ENCODE measurements at regions not wholly inside any gene's neighbourhood (a gene's known extent, or its start where the extent isn't known, plus 50 kb on each side); places are given as distances from the start of the nearest gene placed in this dataset.

DNA sequence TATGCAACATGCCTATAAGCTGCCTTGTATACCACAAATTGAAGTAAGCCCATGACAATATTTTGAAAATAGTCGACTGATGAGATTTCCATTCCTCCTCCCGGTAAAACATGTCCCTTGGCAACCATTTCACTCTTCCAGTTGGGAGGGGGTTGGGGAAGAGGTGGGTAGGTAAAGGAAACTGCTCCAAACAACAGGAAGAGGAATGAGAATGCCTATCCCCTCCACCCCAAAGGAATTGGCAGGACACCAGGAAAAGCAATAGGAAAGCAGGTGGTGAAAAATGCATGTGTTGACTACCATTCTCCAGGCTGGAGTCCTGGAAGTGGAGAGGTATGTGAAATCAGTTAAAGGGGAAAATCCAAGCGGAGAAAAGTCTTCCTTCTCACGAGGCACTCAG lies 455.9 kb upstream of the PSMD7 start:
- no TSS peak for BruUV-seq (replicated peaks)
- H3K4me2 ChIP-seq (ENCODE audit: low read length) = no peak overlapping the region
- no peak for DNase-seq (ENCODE audit: low spot score)
- no peaks in the 10 kb centered on the region for H3K36me3 ChIP-seq (ENCODE audit: insufficient read depth, low read length)
- H3K27ac ChIP-seq (ENCODE audit: low read depth, low read length, poor library complexity, severe bottlenecking) = no peak overlapping the region
- TF ChIP-seq EZH2phosphoT487 (IDR thresholded peaks at IDR 0.05; ENCODE audit: borderline replicate concordance, low read depth, low read length) = no peak
- TF ChIP-seq, protein P1, sequence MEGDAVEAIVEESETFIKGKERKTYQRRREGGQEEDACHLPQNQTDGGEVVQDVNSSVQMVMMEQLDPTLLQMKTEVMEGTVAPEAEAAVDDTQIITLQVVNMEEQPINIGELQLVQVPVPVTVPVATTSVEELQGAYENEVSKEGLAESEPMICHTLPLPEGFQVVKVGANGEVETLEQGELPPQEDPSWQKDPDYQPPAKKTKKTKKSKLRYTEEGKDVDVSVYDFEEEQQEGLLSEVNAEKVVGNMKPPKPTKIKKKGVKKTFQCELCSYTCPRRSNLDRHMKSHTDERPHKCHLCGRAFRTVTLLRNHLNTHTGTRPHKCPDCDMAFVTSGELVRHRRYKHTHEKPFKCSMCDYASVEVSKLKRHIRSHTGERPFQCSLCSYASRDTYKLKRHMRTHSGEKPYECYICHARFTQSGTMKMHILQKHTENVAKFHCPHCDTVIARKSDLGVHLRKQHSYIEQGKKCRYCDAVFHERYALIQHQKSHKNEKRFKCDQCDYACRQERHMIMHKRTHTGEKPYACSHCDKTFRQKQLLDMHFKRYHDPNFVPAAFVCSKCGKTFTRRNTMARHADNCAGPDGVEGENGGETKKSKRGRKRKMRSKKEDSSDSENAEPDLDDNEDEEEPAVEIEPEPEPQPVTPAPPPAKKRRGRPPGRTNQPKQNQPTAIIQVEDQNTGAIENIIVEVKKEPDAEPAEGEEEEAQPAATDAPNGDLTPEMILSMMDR (conservative IDR thresholded peaks at IDR 0.05; ENCODE audit: low read length) = no peak
- CTCF ChIA-PET (ENCODE audit: unreplicated experiment) = no interaction called here
- H4K20me1 ChIP-seq (ENCODE audit: insufficient read depth, low read length) = no peaks in the 10 kb centered on the region
- no peaks in the 10 kb centered on the region for H3K9me3 ChIP-seq (ENCODE audit: low read length)
- H3K79me2 ChIP-seq (ENCODE audit: insufficient read depth, low read depth, low read length) = no peaks in the 10 kb centered on the region
- H3K4me1 ChIP-seq (ENCODE audit: insufficient read depth, low read length, poor library complexity, severe bottlenecking) = no peaks in the 10 kb centered on the region
- H3K4me3 ChIP-seq (ENCODE audit: low read depth, low read length, poor library complexity, severe bottlenecking) = no peak overlapping the region
- intact Hi-C loops (cut with micrococcal nuclease; ENCODE audit: unreplicated experiment) = no loop called here
- no peaks in the 10 kb centered on the region for H3K9me2 ChIP-seq (ENCODE audit: insufficient read depth, low read length)
- no peak overlapping the region for H2AFZ ChIP-seq (ENCODE audit: low read length)
- POLR2A ChIA-PET = no interaction called here

DNA sequence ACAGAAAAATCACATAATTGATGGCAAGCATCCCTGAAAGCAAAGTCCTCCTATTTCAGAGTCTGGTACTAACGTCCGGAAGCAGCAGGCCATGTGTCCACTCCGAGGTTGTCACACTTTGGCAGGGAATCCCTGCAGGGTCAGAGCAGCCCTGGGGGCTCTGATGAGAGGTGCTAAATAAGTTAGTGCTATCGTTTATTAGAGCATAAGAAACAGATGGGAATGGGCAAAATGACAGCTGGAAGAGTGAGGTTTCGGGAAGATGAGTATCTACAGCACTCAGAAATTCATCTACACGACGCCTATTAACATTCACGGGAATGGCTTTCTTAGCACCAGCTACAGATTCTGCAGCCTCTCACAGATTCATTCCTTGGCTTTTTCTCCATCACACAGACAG lies 465.4 kb upstream of the PSMD7 start:
- Histone ChIP-seq H2AFZ (ENCODE audit: low read length) (no peak overlapping the region), H3K36me3 (ENCODE audit: insufficient read depth, low read length) (no peaks in the 10 kb centered on the region), H3K9me2 (ENCODE audit: insufficient read depth, low read length) (no peaks in the 10 kb centered on the region), H3K9me3 (ENCODE audit: low read length) (no peaks in the 10 kb centered on the region), H3K79me2 (ENCODE audit: insufficient read depth, low read depth, low read length) (no peaks in the 10 kb centered on the region), H3K4me1 (ENCODE audit: insufficient read depth, low read length, poor library complexity, severe bottlenecking) (no peaks in the 10 kb centered on the region), H4K20me1 (ENCODE audit: insufficient read depth, low read length) (no peaks in the 10 kb centered on the region), H3K4me2 (ENCODE audit: low read length) (no peak overlapping the region), H3K27ac (ENCODE audit: low read depth, low read length, poor library complexity, severe bottlenecking) (no peak overlapping the region), H3K4me3 (ENCODE audit: low read depth, low read length, poor library complexity, severe bottlenecking) (no peak overlapping the region)
- no TSS peak for BruUV-seq (replicated peaks)
- no peak for DNase-seq (ENCODE audit: low spot score)
- TF ChIP-seq, protein P1 (conservative IDR thresholded peaks at IDR 0.05; ENCODE audit: low read length) = no peak
- TF ChIP-seq EZH2phosphoT487 (IDR thresholded peaks at IDR 0.05; ENCODE audit: borderline replicate concordance, low read depth, low read length) = no peak
- intact Hi-C loops (cut with micrococcal nuclease; ENCODE audit: unreplicated experiment) = no loop called here
- POLR2A ChIA-PET = no interaction called here
- CTCF ChIA-PET (ENCODE audit: unreplicated experiment) = no interaction called here

DNA sequence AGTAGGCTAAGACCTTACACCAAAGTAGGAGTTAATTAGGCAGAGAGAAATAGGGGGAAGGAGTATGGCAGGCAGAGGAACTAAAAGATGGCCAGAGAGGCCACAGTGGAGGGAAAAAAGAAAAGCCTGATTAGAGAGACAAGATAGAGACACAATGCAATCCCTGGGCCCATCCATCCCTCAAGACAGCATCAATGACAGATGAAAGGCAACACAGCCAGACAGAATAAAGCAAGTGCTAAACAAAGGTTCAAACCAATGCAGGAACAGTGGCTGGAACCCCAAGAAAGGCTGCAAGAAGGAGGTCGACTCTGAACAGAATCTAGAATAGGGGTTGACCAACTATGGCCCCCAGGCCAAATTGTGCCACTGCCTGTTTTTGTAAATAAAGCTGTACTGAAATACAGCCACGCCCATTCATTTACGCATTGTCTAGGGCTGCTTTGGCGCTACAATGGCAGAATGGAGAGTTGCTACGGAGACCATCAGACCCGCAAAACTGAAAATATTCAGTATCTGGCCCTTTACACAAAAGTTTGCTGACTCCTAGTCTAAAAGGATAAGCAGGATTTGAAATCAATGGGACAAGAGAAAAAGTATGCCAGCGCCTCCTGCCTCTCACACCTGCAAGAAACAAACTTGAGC lies 473.3 kb upstream of the PSMD7 start:
- no TSS peak for BruUV-seq (replicated peaks)
- Histone ChIP-seq H2AFZ (ENCODE audit: low read length) (no peak overlapping the region), H3K27ac (ENCODE audit: low read depth, low read length, poor library complexity, severe bottlenecking) (no peak overlapping the region), H3K36me3 (ENCODE audit: insufficient read depth, low read length) (no peaks in the 10 kb centered on the region), H3K9me2 (ENCODE audit: insufficient read depth, low read length) (no peaks in the 10 kb centered on the region), H3K4me3 (ENCODE audit: low read depth, low read length, poor library complexity, severe bottlenecking) (no peak overlapping the region), H3K4me2 (ENCODE audit: low read length) (no peak overlapping the region), H4K20me1 (ENCODE audit: insufficient read depth, low read length) (no peaks in the 10 kb centered on the region), H3K79me2 (ENCODE audit: insufficient read depth, low read depth, low read length) (no peaks in the 10 kb centered on the region), H3K4me1 (ENCODE audit: insufficient read depth, low read length, poor library complexity, severe bottlenecking) (no peaks in the 10 kb centered on the region), H3K9me3 (ENCODE audit: low read length) (no peaks in the 10 kb centered on the region)
- DNase-seq (ENCODE audit: low spot score) = no peak
- intact Hi-C loops (cut with micrococcal nuclease; ENCODE audit: unreplicated experiment) = no loop called here
- TF ChIP-seq, protein P1 (conservative IDR thresholded peaks at IDR 0.05; ENCODE audit: low read length) = no peak
- no peak for TF ChIP-seq EZH2phosphoT487 (IDR thresholded peaks at IDR 0.05; ENCODE audit: borderline replicate concordance, low read depth, low read length)
- ChIA-PET CTCF (ENCODE audit: unreplicated experiment) (no interaction called here), POLR2A (no interaction called here)

Measured in OCI-LY7 (cell line).